NCI-H82 treated with DMSO at 0.1 percent for 48 hours (cell line): ENCODE measurements at regions not wholly inside any gene's neighbourhood (a gene's known extent, or its start where the extent isn't known, plus 50 kb on each side); places are given as distances from the start of the nearest gene placed in this dataset.
"Not testable (repeated sequence)": the region's sequence is repeated elsewhere in the genome, so short reads cannot be mapped to it uniquely, and the experiment has no call there.

ENCODE experiments used
- DNase-seq: peaks from one replicate; lab custom pipeline; 2025; ENCODE audit not compliant: unreplicated experiment; lab: John Stamatoyannopoulos, UW

- no peak for DNase-seq
Measured at GRCh38 chr17:54678158-54678557, 222.5 kb upstream of the TOM1L1 start.

- DNase-seq = no peak
Measured at GRCh38 chr17:54680410-54680809, 220.2 kb upstream of the TOM1L1 start.

DNA sequence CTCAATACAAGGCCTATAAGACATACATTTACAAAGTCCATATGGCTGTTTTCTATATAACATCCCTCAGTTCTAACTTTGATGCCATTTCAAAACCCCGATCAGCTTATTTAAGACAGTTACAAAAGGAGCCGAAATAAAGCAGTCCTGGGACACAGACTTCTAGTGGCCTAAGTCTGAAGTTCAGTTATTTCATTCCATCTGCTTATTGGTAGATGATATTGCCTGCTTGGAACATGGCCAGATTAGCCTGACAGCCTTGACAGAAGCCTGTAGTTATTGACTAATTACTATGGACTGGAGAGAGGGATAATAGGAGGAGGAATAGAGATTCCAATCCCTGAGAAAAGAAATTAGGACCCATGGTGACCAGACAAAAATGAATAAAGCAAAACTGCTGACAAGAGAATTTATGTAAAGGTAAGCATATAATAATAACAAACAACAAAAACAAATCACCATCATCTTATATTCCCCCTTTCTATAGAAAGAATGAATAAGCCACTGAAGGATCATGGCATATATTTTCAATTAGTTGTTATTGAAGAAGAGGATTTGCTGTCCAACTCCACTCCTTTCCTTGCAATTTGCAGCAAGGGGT is 206.3 kb upstream of the TOM1L1 start:
- peak; percentile 32 for DNase-seq

DNA sequence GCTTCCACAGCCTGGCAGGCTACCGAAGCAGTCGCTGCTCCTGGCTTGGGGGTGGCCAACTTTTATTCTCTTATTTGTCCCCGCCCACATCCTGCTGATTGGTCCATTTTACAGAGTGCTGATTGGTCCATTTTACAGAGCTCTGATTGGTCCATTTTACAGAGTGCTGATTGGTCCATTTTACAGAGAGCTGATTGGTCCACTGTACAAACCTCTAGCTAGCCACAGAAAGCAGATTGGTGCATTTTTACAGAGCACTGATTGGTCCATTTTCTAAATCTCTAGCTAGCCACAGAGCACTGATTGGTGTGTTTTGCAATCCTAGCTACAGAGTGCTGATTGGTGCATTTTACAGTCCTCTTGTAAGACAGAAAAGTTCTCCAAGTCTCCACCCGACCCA is 187.9 kb upstream of the TOM1L1 start:
- DNase-seq = not testable (repeated sequence)

GRCh38 chr17:54718286-54718685 is 182.4 kb upstream of the TOM1L1 start:
- no peak for DNase-seq

GRCh38 chr17:54727624-54728023 is 173.0 kb upstream of the TOM1L1 start:
- no peak for DNase-seq

- no peak for DNase-seq
Measured at GRCh38 chr17:54736573-54736972, 164.1 kb upstream of the TOM1L1 start.

GRCh38 chr17:54738496-54738895 is 162.2 kb upstream of the TOM1L1 start:
- DNase-seq = no peak

GRCh38 chr17:54744750-54745149 is 155.9 kb upstream of the TOM1L1 start:
- DNase-seq = no peak

DNA sequence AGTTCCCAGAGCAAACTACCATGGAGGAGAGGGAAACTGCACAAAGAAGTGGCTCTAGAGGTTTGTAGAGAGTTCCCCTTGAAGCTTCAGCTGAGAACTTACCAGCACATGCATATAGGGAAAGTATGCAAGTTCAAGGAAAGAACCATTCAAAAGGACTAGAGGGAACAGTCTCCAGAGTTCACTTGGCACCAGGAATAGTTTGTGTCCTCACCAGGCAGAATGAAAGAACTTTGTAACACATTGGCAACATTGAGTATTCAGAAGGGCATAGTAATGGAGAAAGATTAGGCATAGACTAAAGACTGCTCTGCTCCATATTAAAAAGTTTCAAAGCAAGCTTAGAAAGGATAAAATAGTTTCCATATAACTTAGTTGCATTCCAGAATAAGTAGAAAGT is 155.4 kb upstream of the TOM1L1 start:
- no peak for DNase-seq

GRCh38 chr17:54745862-54746261 is 154.8 kb upstream of the TOM1L1 start:
- DNase-seq = no peak

DNA sequence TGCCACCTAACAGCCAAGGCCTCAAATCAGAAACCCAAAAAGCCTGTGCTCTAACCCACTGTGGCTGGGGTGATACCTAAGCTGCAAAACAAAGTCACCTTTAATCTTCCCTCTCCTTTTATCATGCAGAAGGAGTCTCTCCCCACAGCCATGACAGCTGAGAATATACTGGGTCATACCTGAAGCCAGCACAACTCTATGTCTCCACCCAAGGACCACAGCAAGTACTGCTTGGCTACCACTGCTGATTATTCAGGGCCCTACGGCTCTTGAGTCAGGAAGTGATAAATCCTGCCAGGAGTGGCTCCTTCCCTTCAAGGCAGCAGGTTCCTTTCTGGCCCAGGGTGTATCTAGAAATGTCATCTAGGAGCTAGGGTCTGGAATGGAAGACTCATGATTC is 151.5 kb upstream of the TOM1L1 start:
- no peak for DNase-seq

GRCh38 chr17:54754560-54754959 is 146.1 kb upstream of the TOM1L1 start:
- peak; percentile 8 for DNase-seq

DNA sequence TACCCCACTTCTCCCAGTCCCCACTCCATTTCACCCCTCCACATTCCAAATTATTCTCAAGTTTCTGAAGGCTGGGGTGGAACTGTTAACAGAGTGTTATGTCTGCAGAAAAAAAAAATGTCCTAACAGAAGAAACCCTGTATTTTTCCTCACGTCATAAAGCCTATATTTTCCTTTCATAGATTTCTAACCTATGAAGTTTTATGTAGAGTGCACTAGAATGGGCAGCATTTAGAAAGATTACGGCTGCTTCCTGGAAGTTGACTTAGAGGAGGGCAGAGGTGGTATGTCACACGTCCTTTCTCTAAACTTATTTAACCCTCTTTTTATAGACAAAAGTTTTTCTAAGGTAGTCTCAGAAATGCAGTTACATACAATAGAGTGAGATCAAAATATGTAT is 139.8 kb upstream of the TOM1L1 start:
- no peak for DNase-seq

- DNase-seq = no peak
Measured at GRCh38 chr17:54770836-54771235, 129.8 kb upstream of the TOM1L1 start.

GRCh38 chr17:54771409-54771915 is 129.2 kb upstream of the TOM1L1 start:
- DNase-seq = no peak

DNA sequence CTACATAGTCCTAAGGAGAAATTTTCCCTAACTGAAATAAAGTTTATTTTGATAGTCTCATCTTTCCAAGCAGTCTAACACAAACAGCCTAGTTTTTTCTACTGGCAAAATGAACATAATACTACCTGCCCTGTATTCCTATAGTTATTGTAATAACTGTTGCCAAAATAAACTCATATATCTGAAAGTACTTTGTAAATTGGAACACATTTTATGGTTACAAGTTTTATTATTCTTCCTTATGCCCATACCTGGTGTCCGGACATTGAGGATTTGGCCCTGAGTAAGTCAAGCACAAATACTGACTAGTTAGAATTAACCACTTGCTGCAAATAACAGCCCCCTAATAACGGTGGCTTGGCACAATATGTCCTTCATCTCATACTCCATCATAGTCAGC is 120.4 kb upstream of the TOM1L1 start:
- DNase-seq = no peak

DNA sequence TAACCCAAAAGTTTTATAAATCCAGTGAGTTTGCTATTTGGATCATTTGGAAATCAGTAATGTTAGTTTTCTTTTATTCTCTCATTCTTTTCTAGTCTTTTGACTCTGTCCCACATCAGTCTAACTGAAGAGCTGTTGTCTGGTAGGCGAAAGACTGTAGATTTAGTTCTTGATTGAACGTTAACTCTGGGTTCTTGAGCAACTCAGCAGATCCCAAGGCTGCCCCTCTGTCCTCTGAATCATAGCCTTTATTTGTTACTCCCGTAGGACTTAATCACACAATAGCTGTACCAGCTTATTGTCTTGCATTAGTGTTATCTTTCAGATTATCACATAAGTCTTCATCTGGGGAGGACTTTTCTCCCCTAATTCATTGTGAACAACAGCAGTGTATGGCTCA is 119.3 kb upstream of the TOM1L1 start:
- DNase-seq = no peak

- DNase-seq = no peak
Measured at GRCh38 chr17:54784305-54784704, 116.3 kb upstream of the TOM1L1 start.

DNA sequence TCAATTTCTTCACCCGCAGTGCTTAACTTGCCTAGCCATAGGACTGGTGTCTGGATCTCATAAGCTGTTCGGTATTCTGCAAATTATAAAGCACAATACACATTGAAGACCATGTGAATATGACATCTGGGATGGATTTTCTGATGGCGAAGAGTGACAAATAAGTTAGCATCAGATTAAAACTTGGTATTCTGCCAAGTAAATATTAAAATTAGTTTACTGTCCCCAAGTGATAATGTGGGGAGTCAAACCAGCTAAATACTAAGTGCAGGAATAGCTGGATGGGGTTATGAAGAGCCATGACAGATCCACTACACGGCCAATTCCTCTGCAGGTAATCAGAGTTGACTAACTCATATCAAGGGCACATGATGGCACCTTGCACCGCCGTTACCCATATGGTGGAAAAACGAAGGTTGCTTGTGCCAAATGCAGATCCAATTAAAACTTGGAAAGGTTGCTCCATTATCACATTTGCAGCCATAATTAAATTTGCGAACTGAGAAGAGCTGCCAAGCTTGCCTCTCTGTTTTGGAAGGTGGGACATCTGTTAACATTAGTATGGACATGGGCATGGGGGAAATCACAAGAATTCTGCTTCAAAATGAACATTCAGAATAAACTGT is 114.9 kb upstream of the TOM1L1 start:
- peak; percentile 83 for DNase-seq

DNA sequence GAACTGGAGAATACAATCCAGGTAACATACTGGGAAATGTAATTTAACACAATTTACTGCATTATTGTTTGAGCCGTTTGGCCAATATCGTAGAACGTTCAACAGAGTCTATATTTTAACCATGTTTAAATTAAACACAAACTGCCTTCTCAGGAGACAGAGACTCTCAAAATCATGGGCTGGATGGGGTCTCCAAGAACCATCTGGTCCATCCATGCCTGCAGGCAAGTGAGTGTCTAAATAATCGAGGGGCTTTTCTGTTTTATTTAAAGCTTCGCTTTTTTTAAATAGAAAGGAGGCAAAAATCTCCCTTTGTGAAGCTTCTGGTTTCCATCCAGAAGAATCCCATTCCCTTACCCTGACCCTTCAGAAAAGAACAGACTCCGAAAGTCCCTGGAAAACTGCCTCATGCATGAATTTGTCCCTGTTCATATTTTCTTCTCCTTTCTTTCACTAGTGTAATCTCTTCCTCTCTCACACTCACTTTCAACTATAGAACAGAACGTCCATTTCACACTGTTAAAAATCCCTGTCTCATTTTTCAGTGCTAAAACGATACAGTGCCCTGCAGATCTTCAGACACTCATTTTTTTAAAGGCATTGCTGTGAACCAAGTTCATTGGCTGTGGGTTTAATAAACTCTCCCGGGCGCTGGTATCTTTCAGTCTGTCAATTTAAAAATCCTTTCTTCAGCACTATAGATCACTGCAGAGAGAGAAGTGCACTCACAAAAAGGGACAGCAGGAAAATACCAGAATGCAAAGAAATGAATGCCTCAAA is 111.4 kb upstream of the TOM1L1 start:
- DNase-seq = no peak

DNA sequence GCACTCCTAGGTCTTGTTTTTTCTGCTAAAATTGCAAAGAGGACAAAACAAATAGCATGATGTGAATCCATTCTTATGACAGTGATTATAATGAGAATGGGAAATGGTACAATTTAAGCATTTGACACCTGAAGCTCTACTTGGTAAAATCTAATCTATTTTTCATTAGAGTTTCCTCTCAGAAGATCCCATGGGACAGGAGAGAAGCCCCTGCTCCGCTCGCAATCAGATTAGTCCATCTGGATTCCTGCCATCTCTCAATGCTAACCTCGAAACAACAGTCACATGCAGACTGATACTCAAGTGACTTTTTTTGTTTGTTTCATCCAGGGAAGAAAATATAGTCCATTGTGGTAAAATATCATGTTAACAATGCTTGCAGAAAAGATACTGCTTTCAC is 107.4 kb upstream of the TOM1L1 start:
- peak; percentile 66 for DNase-seq
